Body of pancreas (tissue), 4 donors: ENCODE measurements at regions not wholly inside any gene's neighbourhood (a gene's known extent, or its start where the extent isn't known, plus 50 kb on each side); places are given as distances from the start of the nearest gene placed in this dataset.

Experiments
- POLR2A ChIP-seq, 3 donors: fragments of 450-650 bp; IDR thresholded peaks; one replicate each; pipeline ENCODE4 v1.6.1; 2016; ENCODE audit warnings: antibody characterized with exemption in 3 of 3, mild to moderate bottlenecking in 2 of 3
- TF ChIP-seq, protein P1 (sequence below), 7 experiments: fragments of 450-650 bp in 4 of 7; fragments of 200-600 bp in 3 of 7; sonication (generic) in 3 of 7; IDR thresholded peaks; one replicate each; pipeline ENCODE4 v1.5.1; 2016 to 2019; ENCODE audit warnings: antibody characterized with exemption in 7 of 7

DNA sequence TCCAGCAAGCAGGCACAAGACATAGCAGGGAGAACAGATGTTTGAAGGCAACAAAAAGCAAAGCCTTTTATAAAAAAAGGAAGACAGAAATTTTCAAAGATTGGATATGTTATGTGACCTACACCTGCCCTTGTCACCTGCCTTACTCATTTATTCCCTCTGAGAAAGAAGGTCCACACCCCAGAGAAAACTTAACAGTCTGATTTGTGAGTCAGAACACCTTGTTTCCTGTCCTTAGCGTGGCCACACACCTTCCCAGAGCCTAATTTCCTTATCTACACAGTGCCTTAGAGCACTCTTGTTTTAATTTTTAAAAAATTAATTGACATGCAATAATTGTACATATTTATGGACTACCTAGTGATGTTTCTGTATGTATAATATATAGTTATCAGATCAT lies 419.0 kb upstream of the DAB2 start:
- no peak for TF ChIP-seq POLR2A (IDR thresholded peaks at IDR 0.05)
- TF ChIP-seq, protein P1, sequence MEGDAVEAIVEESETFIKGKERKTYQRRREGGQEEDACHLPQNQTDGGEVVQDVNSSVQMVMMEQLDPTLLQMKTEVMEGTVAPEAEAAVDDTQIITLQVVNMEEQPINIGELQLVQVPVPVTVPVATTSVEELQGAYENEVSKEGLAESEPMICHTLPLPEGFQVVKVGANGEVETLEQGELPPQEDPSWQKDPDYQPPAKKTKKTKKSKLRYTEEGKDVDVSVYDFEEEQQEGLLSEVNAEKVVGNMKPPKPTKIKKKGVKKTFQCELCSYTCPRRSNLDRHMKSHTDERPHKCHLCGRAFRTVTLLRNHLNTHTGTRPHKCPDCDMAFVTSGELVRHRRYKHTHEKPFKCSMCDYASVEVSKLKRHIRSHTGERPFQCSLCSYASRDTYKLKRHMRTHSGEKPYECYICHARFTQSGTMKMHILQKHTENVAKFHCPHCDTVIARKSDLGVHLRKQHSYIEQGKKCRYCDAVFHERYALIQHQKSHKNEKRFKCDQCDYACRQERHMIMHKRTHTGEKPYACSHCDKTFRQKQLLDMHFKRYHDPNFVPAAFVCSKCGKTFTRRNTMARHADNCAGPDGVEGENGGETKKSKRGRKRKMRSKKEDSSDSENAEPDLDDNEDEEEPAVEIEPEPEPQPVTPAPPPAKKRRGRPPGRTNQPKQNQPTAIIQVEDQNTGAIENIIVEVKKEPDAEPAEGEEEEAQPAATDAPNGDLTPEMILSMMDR (IDR thresholded peaks at IDR 0.05): no peak
